TTC549 (cell line): ENCODE measurements at regions not wholly inside any gene's neighbourhood (a gene's known extent, or its start where the extent isn't known, plus 50 kb on each side); places are given as distances from the start of the nearest gene placed in this dataset.

ENCODE experiments used
- FAIRE-seq: peaks from 2 replicates; lab custom pipeline; 2012; peaks lifted over from hg19 to GRCh38; lab: Jason Lieb, UNC

GRCh38 chr7:3195160-3195559, 105.9 kb upstream of the SDK1 start:
- FAIRE-seq, result no peak

GRCh38 chr7:3196629-3197400, 104.2 kb upstream of the SDK1 start:
- FAIRE-seq, result no peak

DNA sequence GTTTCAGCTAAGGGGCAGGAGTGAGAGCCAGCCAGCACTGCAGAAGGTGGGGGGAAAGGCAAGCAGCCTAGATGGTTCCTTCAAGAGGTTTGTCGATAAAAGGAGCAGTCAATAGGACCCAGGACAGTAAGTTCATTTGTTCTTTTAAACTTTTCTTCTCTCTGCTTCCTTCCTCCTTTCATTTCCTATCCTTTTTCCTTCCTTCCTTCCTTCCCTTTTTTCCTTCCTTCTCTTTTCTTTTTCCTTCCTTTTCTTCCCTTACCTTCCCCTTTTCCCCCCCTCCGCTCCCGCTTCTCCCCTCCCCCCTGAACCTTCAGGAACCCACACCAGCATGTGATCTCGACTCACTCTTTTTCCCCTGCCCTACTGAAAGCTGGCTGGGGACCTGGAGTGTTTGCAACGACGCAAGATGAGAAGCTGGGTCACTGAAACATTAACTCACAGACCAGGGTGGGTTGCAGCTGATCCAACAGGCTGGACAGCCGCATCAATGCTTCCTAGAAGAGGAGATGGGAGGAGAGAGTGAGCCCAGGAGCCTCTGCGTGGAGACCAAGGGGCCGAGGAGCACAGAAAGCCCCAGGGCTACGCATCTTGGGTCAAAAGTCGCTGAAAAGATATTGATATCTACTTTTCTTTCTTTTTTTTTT, 103.4 kb upstream of the SDK1 start:
- no peak for FAIRE-seq

DNA sequence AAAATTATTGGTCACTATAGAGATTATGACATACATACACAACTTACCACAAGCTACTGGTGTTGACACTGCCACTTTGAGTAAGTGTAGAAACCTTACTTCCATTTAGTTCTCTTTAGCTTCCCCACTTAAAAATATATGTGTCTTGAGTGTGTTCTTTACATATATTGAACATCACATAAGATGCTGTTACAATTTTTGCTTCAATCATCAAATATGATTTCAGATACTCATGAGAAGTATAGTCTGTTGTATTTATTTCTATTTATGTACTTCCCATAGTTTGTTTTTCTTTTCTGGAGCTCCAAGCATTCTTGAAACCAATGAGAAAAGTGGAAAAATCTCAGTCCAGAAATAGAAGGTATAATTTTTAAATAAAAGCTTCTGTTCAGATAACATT, 102.7 kb upstream of the SDK1 start:
- no peak for FAIRE-seq

DNA sequence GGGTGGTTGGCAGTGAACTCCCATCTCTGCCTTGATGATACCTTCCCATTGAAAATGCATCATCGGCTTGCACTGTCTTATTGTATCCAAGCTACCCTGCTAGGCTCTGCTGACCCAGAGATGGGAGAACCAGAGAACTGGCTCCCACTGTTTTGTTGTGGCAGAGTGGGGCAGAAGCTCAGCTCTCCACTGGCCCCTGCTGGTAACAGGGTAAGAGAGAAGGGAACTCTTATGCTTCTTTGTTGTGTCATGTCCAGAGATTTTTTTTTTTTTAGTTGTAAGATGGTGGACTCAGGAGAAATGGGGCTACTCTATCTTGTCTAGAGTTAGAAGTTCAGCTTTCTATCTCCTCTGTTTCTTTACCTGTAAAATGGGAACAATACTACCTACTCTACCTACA, 100.5 kb upstream of the SDK1 start:
- FAIRE-seq, result no peak

DNA sequence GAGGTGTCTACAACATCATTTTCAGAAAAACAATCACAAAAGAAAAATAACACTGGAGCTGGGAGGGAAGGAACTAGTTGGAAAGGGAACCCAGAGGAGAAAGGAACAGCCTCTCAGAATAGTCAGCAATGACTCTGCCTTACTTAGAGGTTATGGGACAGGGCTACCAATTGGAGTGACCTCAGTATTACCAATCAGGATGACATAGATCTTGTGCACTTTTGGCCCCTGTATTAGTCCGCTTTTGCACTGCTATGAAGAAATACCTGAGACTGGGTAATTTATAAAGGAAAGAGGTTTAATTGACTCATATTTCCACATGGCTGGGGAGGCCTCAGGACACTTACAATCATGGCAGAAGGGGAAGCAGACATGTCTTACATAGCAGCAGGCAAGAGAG, 99.7 kb upstream of the SDK1 start:
- FAIRE-seq, result no peak

DNA sequence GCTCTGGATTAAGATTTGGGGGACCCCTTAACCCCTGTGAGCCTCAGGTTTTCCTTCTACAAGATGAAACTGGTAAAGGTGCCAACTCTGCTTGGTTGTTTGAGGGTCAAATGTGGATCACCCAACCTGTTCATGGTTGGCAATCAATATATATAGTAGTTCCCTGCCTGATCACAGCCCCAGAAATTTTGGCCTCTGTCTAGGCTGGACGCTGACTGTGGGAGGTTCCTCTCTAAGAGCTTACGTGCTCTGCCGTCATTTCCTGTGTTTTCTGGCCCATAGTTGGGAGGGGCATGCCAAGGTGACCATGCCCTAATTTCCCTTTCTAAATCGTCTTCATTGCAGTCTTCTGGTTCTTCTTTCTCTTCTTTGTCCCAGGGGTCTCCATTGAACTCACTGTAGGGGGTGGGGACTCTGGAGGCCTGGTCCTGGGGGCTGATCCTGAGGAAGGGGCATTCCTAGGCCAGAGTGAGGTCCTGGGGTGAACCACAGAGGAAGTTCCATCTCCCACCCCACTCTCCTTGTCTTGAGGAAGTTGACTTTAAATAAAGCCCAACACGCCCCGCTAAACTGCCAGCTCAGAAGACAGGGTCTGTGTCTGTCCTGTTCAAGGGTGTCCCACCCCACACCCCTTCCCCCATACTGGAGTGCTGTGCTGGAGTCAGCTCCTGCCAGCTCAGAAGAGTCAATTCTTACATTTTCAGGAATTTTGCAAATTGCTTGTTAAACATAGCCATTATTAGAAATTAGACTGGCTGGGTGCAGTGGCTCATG, 98.9 kb upstream of the SDK1 start:
- no peak for FAIRE-seq

GRCh38 chr7:3204526-3204925, 96.5 kb upstream of the SDK1 start:
- FAIRE-seq, result no peak

GRCh38 chr7:3206101-3206500, 95.0 kb upstream of the SDK1 start:
- FAIRE-seq, result no peak

DNA sequence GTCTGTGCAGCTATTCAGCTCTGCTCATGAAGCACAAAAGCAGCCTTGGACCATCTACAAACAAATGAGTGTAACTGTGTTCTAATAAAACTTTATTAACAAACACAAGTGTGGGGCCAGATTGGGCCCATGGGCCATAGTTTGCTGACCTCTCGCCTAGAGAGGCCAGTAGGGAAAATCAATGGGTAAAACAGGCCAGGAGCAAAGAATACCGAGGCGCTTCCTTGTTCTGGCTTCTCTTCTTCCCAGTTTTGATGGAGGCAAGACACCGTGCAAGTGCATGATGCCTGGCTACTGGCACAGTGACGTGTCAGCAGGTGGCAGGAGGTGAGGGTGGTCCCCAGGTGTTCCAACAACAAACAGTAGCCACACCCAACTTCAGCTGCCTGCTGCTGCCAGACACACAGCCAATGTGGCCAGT, 94.3 kb upstream of the SDK1 start:
- no peak for FAIRE-seq

DNA sequence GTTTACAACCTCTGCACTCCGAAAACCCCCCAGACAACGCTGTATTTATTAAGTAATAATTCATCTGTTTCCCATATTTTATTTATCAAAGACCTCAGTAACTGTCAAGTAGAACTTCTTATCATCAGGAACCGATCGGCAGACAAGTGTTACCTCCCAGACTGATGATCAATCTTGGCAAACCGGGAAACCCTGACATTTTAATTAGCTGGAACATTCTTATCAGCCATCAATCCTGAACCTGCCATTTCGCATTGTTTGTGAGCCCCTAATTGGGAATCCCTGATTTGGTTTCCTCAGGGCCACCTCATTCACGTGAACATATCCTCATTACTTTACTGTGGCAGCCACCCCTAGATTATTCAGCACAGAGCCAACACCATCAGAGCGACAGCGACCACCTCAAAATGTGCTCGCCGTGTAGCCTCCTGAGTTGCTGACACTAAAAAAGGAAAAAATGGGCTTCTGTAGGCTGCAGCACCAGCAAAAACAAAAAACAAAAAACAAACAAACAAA, 93.6 kb upstream of the SDK1 start:
- no peak for FAIRE-seq

- no peak for FAIRE-seq
Measured at GRCh38 chr7:3210531-3210930, 90.5 kb upstream of the SDK1 start.

DNA sequence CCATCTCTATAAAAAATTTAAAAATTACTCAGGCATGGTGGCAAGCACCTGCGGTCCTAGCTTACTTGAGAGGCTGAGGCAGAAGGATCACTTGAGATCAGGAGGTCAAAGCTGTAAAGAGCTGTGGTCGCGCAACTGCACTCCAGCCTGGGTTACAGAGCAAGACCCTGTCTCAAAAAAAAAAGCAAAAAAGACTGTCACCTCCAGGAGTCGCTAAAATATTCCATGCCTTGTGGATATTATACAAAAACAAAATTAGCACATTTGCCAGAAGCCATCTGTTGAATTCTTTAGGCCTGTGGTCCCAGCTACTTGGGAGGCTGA, 87.0 kb upstream of the SDK1 start:
- FAIRE-seq, result no peak

- FAIRE-seq, result no peak
Measured at GRCh38 chr7:3215624-3216585, 85.1 kb upstream of the SDK1 start.

GRCh38 chr7:3217166-3217565, 83.9 kb upstream of the SDK1 start:
- FAIRE-seq, result no peak

GRCh38 chr7:3218411-3219225, 82.4 kb upstream of the SDK1 start:
- FAIRE-seq, result no peak

DNA sequence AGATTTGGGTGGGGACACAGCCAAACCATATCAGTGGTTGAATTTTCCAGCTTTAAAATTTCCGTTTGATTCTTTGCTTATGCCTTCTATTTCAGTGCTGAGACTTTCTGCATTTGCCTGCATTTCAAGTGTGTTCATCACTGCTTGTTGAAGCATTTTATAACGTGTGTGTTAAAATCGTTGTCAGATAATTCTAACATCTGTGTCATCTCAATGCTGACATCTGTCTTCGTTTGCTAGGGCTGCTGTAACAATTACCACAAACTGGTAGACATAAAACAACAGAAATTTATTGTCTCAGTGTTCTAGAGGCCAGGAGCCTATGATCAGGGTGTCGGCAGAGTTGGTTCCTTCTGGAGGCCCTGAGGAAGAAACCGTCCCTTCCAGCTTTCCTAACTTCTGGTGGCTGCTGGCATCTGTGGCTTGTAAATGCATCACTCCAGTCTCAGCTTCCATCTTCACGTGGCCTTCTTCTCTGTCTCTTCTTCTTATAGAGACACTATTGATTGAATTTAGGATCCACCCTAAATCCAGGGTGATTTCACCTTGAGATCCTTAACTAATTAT, 71.1 kb upstream of the SDK1 start:
- no peak for FAIRE-seq

- FAIRE-seq, result no peak
Measured at GRCh38 chr7:3230908-3231307, 70.1 kb upstream of the SDK1 start.

GRCh38 chr7:3232228-3232627, 68.8 kb upstream of the SDK1 start:
- no peak for FAIRE-seq

DNA sequence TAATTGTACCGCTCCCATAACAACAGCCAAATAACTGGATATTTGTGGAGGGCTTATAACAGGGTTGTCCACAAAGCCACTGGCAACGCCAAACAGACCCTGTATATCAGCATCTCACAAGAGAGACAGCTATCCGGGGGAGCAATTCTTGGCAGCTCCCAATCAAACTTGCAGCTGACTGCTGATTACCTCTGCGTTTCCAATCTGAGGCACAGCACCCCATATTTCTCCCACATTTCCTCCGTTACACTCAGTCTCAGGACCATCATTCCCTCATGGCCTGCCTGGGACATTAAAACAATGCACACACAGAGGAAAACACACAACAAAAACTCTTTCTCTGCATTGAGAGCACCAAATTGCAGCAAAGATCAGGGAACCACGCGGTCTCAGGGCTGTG, 67.8 kb upstream of the SDK1 start:
- no peak for FAIRE-seq

DNA sequence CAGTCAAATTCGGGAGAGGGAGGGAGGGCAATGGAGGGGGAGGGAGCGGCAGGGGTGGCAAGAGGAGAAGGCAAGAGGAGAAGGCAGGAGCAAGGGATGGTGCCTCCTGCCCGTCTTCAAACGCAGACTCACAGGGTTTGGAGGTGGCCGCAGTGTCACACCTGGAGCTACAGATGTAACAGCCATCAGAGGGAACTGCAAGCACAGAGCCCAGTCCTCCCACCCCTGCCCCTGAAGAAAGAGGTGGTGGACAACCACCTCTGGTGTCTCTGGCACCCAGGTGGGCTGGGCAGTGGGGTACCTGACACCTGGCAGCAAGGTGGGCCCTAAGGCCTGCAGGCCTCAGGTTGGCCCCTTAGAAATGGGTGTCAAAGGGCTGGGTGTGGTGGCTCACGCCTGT, 67.0 kb upstream of the SDK1 start:
- no peak for FAIRE-seq
